ENCODE measurements at regions not wholly inside any gene's neighbourhood (a gene's known extent, or its start where the extent isn't known, plus 50 kb on each side); places are given as distances from the start of the nearest gene placed in this dataset.
"Not testable (repeated sequence)": the region's sequence is repeated elsewhere in the genome, so short reads cannot be mapped to it uniquely, and the experiment has no call there.

GRCh38 chr7:76901944-76902710 is 130.0 kb downstream of the SPDYE17 start:
- H3K9me2 ChIP-seq (ENCODE audit: insufficient read depth); intact Hi-C loops (cut with micrococcal nuclease); ATAC-seq; H3K79me2 ChIP-seq (ENCODE audit: insufficient read depth, low read length); H4K20me1 ChIP-seq (ENCODE audit: insufficient read depth); DNase-seq (ENCODE audit: low read depth, low spot score); POLR2A ChIA-PET; RAD21 ChIA-PET (ENCODE audit: low non-redundant PET in 1 of 2, low total read pairs in 2 of 2, uncharacterized antibody in 2 of 2, unreplicated experiment in 2 of 2); CTCF ChIA-PET; H3K4me3 ChIP-seq (replicated peaks in 1 of 2; ENCODE audit: low read depth in 1 of 2, low read length in 2 of 2); H3K27me3 ChIP-seq (ENCODE audit: insufficient read depth, low read length); H3K27ac ChIP-seq (ENCODE audit: low read depth, low read length); H2AFZ ChIP-seq (ENCODE audit: low read depth, low read length, poor library complexity, severe bottlenecking); H3K36me3 ChIP-seq (ENCODE audit: control insufficient read depth in 1 of 2, insufficient read depth in 2 of 2, low read length in 2 of 2); H3K9me3 ChIP-seq (ENCODE audit: control insufficient read depth in 1 of 2, insufficient read depth in 1 of 2, low read depth in 1 of 2, low read length in 2 of 2); H3K9ac ChIP-seq (ENCODE audit: low read length); BruUV-seq (replicated peaks); H3K4me1 ChIP-seq (ENCODE audit: control insufficient read depth in 1 of 2, insufficient read depth in 2 of 2, low read length in 2 of 2); H3K4me2 ChIP-seq (ENCODE audit: low read length): not testable (repeated sequence)

- H3K4me2 ChIP-seq (ENCODE audit: low read length); POLR2A ChIA-PET; CTCF ChIA-PET; H3K27ac ChIP-seq (ENCODE audit: low read depth, low read length); H3K36me3 ChIP-seq (ENCODE audit: control insufficient read depth in 1 of 2, insufficient read depth in 2 of 2, low read length in 2 of 2); RAD21 ChIA-PET (ENCODE audit: low non-redundant PET in 1 of 2, low total read pairs in 2 of 2, uncharacterized antibody in 2 of 2, unreplicated experiment in 2 of 2); BruUV-seq (replicated peaks); H3K9ac ChIP-seq (ENCODE audit: low read length); H4K20me1 ChIP-seq (ENCODE audit: insufficient read depth); H2AFZ ChIP-seq (ENCODE audit: low read depth, low read length, poor library complexity, severe bottlenecking); H3K27me3 ChIP-seq (ENCODE audit: insufficient read depth, low read length); ATAC-seq; DNase-seq (ENCODE audit: low read depth, low spot score); H3K4me3 ChIP-seq (replicated peaks in 1 of 2; ENCODE audit: low read depth in 1 of 2, low read length in 2 of 2); intact Hi-C loops (cut with micrococcal nuclease); H3K9me3 ChIP-seq (ENCODE audit: control insufficient read depth in 1 of 2, insufficient read depth in 1 of 2, low read depth in 1 of 2, low read length in 2 of 2); H3K9me2 ChIP-seq (ENCODE audit: insufficient read depth); H3K4me1 ChIP-seq (ENCODE audit: control insufficient read depth in 1 of 2, insufficient read depth in 2 of 2, low read length in 2 of 2); H3K79me2 ChIP-seq (ENCODE audit: insufficient read depth, low read length): not testable (repeated sequence)
Measured at GRCh38 chr7:76898807-76899206, 133.4 kb downstream of the SPDYE17 start.

- H2AFZ ChIP-seq (ENCODE audit: low read depth, low read length, poor library complexity, severe bottlenecking); CTCF ChIA-PET; H3K27me3 ChIP-seq (ENCODE audit: insufficient read depth, low read length); BruUV-seq (replicated peaks); H3K27ac ChIP-seq (ENCODE audit: low read depth, low read length); H3K9me3 ChIP-seq (ENCODE audit: control insufficient read depth in 1 of 2, insufficient read depth in 1 of 2, low read depth in 1 of 2, low read length in 2 of 2); H3K4me3 ChIP-seq (replicated peaks in 1 of 2; ENCODE audit: low read depth in 1 of 2, low read length in 2 of 2); H3K9ac ChIP-seq (ENCODE audit: low read length); ATAC-seq; H3K36me3 ChIP-seq (ENCODE audit: control insufficient read depth in 1 of 2, insufficient read depth in 2 of 2, low read length in 2 of 2); H3K9me2 ChIP-seq (ENCODE audit: insufficient read depth); H3K4me2 ChIP-seq (ENCODE audit: low read length); intact Hi-C loops (cut with micrococcal nuclease); POLR2A ChIA-PET; H3K79me2 ChIP-seq (ENCODE audit: insufficient read depth, low read length); H4K20me1 ChIP-seq (ENCODE audit: insufficient read depth); RAD21 ChIA-PET (ENCODE audit: low non-redundant PET in 1 of 2, low total read pairs in 2 of 2, uncharacterized antibody in 2 of 2, unreplicated experiment in 2 of 2); DNase-seq (ENCODE audit: low read depth, low spot score); H3K4me1 ChIP-seq (ENCODE audit: control insufficient read depth in 1 of 2, insufficient read depth in 2 of 2, low read length in 2 of 2): not testable (repeated sequence)
Measured at GRCh38 chr7:76897007-76897406, 135.2 kb downstream of the SPDYE17 start.

GRCh38 chr7:76895696-76896095 is 136.5 kb downstream of the SPDYE17 start:
- H3K27ac ChIP-seq (ENCODE audit: low read depth, low read length); H2AFZ ChIP-seq (ENCODE audit: low read depth, low read length, poor library complexity, severe bottlenecking); H3K4me2 ChIP-seq (ENCODE audit: low read length); H3K36me3 ChIP-seq (ENCODE audit: control insufficient read depth in 1 of 2, insufficient read depth in 2 of 2, low read length in 2 of 2); H3K9me3 ChIP-seq (ENCODE audit: control insufficient read depth in 1 of 2, insufficient read depth in 1 of 2, low read depth in 1 of 2, low read length in 2 of 2); H3K9ac ChIP-seq (ENCODE audit: low read length); H3K27me3 ChIP-seq (ENCODE audit: insufficient read depth, low read length); BruUV-seq (replicated peaks); POLR2A ChIA-PET; DNase-seq (ENCODE audit: low read depth, low spot score); ATAC-seq; H3K4me3 ChIP-seq (replicated peaks in 1 of 2; ENCODE audit: low read depth in 1 of 2, low read length in 2 of 2); CTCF ChIA-PET; H4K20me1 ChIP-seq (ENCODE audit: insufficient read depth); H3K79me2 ChIP-seq (ENCODE audit: insufficient read depth, low read length); H3K4me1 ChIP-seq (ENCODE audit: control insufficient read depth in 1 of 2, insufficient read depth in 2 of 2, low read length in 2 of 2); intact Hi-C loops (cut with micrococcal nuclease); H3K9me2 ChIP-seq (ENCODE audit: insufficient read depth); RAD21 ChIA-PET (ENCODE audit: low non-redundant PET in 1 of 2, low total read pairs in 2 of 2, uncharacterized antibody in 2 of 2, unreplicated experiment in 2 of 2): not testable (repeated sequence)

Measured in HCT116 (cell line).